A549 (cell line): ENCODE measurements at regions not wholly inside any gene's neighbourhood (a gene's known extent, or its start where the extent isn't known, plus 50 kb on each side); places are given as distances from the start of the nearest gene placed in this dataset.

Experiments used
- CHD4 ChIP-seq: fragments of 200-600 bp; sonication (generic); IDR thresholded peaks from 2 replicates; pipeline ENCODE4 v1.6.1; 2016; ENCODE audit warnings: antibody characterized with exemption, mild to moderate bottlenecking, borderline replicate concordance
- CTCF ChIP-seq: fragments of >200 bp; sonication (Bioruptor Twin); formaldehyde crosslinking; IDR thresholded peaks from 3 replicates; pipeline ENCODE4 v1.5.1; 2016
- EHMT2 ChIP-seq: fragments of 200-600 bp; sonication (generic); IDR thresholded peaks from 2 replicates; pipeline ENCODE4 v1.6.1; 2016; ENCODE audit warnings: antibody characterized with exemption, low read depth, mild to moderate bottlenecking, moderate library complexity
- EP300 ChIP-seq, 2 experiments: fragments of >200 bp; sonication (Bioruptor Twin); formaldehyde crosslinking; IDR thresholded peaks; 2 replicates in 1 of 2; 3 replicates in 1 of 2; pipeline ENCODE4 v1.6.1; 2016 to 2017
- RFX5 ChIP-seq: fragments of 450-650 bp; IDR thresholded peaks from 2 replicates; pipeline ENCODE4 v1.7.1; 2014; ENCODE audit warnings: antibody characterized with exemption, mild to moderate bottlenecking, moderate library complexity
- ZC3H11A ChIP-seq: fragments of 450-650 bp; IDR thresholded peaks from 2 replicates; pipeline ENCODE4 v1.6.1; 2014; ENCODE audit warnings: antibody characterized with exemption, mild to moderate bottlenecking

GRCh38 chr21:16311229-16311628 lies 581.4 kb downstream of the USP25 start:
- no peak for TF ChIP-seq CHD4
- no peak for TF ChIP-seq CTCF
- TF ChIP-seq EP300 (IDR thresholded peaks at IDR 0.05), result no peak
- TF ChIP-seq RFX5, result no peak
- no peak for TF ChIP-seq EHMT2
- TF ChIP-seq ZC3H11A, result no peak
